ENCODE measurements at regions not wholly inside any gene's neighbourhood (a gene's known extent, or its start where the extent isn't known, plus 50 kb on each side); places are given as distances from the start of the nearest gene placed in this dataset.

GRCh38 chr14:65824285-65824977, 411.9 kb downstream of the FUT8 start:
- no peak overlapping the region for H3K4me3 ChIP-seq (ENCODE audit: low read depth, low read length)
- TF ChIP-seq CTCF (IDR thresholded peaks at IDR 0.05; ENCODE audit: low read depth, low read length), result peak; percentile 91

GRCh38 chr14:65824978-65825299, 412.4 kb downstream of the FUT8 start:
- no peak overlapping the region for H3K4me3 ChIP-seq (ENCODE audit: low read depth, low read length)
- no peak for TF ChIP-seq CTCF (IDR thresholded peaks at IDR 0.05; ENCODE audit: low read depth, low read length)

GRCh38 chr14:65826946-65827345, 414.4 kb downstream of the FUT8 start:
- no peak for TF ChIP-seq CTCF (IDR thresholded peaks at IDR 0.05; ENCODE audit: low read depth, low read length)
- H3K4me3 ChIP-seq (ENCODE audit: low read depth, low read length), result no peak overlapping the region

GRCh38 chr14:65827520-65827919, 415.0 kb downstream of the FUT8 start:
- TF ChIP-seq CTCF (IDR thresholded peaks at IDR 0.05; ENCODE audit: low read depth, low read length), result no peak
- no peak overlapping the region for H3K4me3 ChIP-seq (ENCODE audit: low read depth, low read length)

GRCh38 chr14:65828396-65828795, 415.9 kb downstream of the FUT8 start:
- H3K4me3 ChIP-seq (ENCODE audit: low read depth, low read length), result no peak overlapping the region

GRCh38 chr14:65832431-65833266, 420.1 kb downstream of the FUT8 start:
- TF ChIP-seq CTCF (IDR thresholded peaks at IDR 0.05; ENCODE audit: low read depth, low read length), result no peak
- H3K4me3 ChIP-seq (ENCODE audit: low read depth, low read length), result no peak overlapping the region

More at GRCh38 chr14:65828396-65828795, 415.9 kb downstream of the FUT8 start:
- TF ChIP-seq CTCF (IDR thresholded peaks at IDR 0.05; ENCODE audit: low read depth, low read length), result no peak

- no peak for TF ChIP-seq CTCF (IDR thresholded peaks at IDR 0.05; ENCODE audit: low read depth, low read length)
- H3K4me3 ChIP-seq (ENCODE audit: low read depth, low read length), result no peak overlapping the region
Observed at GRCh38 chr14:65833267-65833880, 420.8 kb downstream of the FUT8 start.
